Effector memory CD8-positive, alpha-beta T cell (primary cell): ENCODE measurements at regions not wholly inside any gene's neighbourhood (a gene's known extent, or its start where the extent isn't known, plus 50 kb on each side); places are given as distances from the start of the nearest gene placed in this dataset.

ENCODE experiments used
- ATAC-seq: fragments of 150-1000 bp; cut with Tn5 transposase; replicated peaks from 2 replicates; pipeline ENCODE4 v1.10.0; 2021; ENCODE audit warnings: mild to moderate bottlenecking, moderate library complexity
- DNase-seq, 3 experiments: peaks; one replicate each; pipeline ENCODE4 v3.0.0; 2021
- H3K27ac Mint-ChIP-seq, 2 donors: one replicate each; pipeline ENCODE4 v1.8.0; 2022; ENCODE audit warnings: mild to moderate bottlenecking in 2 of 2, mixed read lengths in 2 of 2, moderate library complexity in 2 of 2
- H3K27me3 Mint-ChIP-seq, 2 donors: one replicate each; pipeline ENCODE4 v1.8.0; 2022; ENCODE audit warnings: mixed read lengths in 2 of 2
- H3K36me3 Mint-ChIP-seq: one replicate; pipeline ENCODE4 v1.8.0; 2022; ENCODE audit warnings: mild to moderate bottlenecking, moderate library complexity, mixed read lengths; ENCODE audit not compliant: insufficient read depth
- H3K4me1 Mint-ChIP-seq, 2 donors: one replicate each; pipeline ENCODE4 v1.8.0; 2022; ENCODE audit warnings: low read depth in 2 of 2, mixed read lengths in 2 of 2
- H3K4me3 Mint-ChIP-seq, 2 donors: one replicate each; pipeline ENCODE4 v1.8.0; 2022; ENCODE audit warnings: mild to moderate bottlenecking in 2 of 2, mixed read lengths in 2 of 2, moderate library complexity in 2 of 2
- H3K9me3 Mint-ChIP-seq, 2 donors: one replicate each; pipeline ENCODE4 v1.8.0; 2022; ENCODE audit warnings: mixed read lengths in 2 of 2

DNA sequence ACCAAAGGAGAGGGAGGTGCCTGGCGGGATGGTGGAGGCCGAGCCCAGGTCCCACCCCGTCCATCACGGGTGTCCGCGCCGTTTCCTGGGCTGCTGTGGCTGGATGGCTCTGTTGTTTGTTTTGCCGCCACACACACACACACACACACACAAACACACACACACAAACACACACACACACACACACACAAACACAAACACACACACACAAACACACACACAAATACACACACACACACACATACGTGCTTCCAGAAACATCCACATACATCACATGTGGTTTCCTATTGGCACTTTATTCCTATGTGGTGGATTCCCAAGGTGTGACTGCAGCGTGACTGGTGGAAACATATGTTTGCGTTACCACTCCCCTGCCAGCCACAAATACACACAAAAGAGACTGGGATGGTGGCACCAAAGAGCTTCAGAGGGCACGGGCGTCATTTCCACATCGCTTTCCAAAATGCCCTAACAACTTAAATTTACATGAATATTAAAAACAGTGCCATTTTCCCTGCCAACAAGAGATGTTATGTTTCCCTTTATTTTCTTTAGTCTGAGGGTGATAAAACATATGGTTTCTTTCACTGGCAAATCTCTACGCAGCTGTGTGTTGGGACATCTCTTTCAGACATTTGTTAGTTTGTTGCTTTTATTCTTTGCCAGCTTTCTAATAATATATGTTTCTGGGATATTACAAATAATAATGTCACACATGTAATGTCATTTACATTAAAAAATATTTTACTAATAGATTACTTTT, 356.8 kb downstream of the BRD1 start:
- ATAC-seq (no peak), DNase-seq (no peak)
- H3K4me1 Mint-ChIP-seq: peaks cover 0 to 2% of the 10 kb centered on the region in 2 donors
- H3K36me3 Mint-ChIP-seq: peaks cover 2% of the 10 kb centered on the region
- no peak overlapping the region for H3K27ac Mint-ChIP-seq
- no peaks in the 10 kb centered on the region for H3K9me3 Mint-ChIP-seq
- peaks cover 8 to 30% of the 10 kb centered on the region in 2 donors for H3K27me3 Mint-ChIP-seq
- H3K4me3 Mint-ChIP-seq: no peak overlapping the region

DNA sequence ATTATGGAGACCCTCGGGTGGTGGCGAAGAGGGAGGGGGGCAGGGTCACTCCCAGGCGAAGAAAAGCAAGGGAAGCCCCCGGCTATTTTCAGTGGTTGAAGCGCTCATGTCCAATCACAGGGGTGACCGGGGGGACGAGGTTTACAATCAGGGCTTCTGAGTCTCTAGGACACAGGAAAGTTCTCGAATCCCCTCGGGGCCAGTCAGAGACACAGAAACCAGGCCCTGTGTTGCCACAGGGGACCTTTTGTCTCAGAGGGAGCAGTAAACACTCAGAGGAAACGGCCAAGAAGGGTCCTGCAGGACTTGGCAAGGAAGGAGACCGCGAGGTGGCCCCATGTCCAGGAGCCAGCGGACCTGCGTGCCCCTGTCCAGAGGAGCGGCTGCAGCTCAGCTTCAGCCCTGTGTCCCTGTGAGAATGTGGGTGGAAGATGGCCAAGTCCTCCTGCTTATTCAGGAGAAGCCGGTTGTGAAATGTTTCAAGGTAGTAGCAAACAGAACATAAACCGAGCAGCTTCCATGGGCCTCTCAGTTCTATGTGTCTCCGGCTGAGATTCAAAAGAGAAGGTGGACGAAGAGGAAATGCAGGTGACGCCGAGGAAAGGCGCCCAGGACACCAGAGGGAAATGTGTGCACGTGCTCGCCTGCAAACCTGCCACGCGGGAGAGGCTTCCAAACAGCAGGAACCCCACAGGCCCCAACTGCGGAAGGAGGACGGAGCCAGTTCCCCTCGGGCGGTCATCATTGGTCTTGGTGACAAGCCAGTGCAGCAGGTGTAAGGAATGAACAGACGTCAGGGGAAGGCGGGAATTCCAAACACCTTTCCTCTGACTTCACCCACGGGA, 357.6 kb downstream of the BRD1 start:
- Mint-ChIP-seq H3K36me3 (peaks cover 2% of the 10 kb centered on the region), H3K27me3 (peaks cover 12 to 26% of the 10 kb centered on the region in 2 donors), H3K4me1 (peaks cover 0 to 2% of the 10 kb centered on the region in 2 donors), H3K9me3 (no peaks in the 10 kb centered on the region), H3K27ac (no peak overlapping the region), H3K4me3 (no peak overlapping the region)
- no peak for ATAC-seq
- no peak for DNase-seq

DNA sequence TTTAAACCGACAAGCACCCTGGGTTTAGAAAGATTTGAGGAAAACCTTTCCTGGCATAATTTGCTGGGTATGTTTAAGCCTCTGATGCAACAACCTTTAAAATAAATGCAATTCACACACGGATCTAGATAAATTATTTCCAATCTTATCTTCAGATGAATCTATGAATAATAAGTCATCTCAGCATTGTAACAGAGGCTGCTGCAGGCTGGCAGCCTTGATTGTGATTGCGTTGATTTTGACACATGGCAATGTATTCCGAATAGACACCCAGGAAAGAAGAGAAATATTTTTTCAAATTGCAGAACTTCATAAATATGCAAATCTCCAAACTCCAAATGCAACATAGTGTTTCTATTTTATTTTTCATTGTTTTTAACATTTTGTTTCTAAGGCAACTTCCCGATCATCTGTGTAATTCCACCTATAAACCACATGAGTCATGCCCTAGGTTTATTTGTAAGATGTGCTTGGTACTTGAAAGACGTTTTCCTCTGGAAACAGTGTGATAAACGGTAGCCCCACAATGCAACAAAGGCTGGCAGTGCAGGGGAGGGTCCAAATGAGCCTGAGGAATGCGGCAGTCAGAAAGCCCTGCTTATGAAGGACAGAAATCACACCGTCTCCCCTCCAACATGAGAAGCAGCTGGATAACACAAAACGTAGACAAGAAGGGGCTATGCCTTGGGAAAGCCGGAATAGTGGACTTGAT, 359.0 kb downstream of the BRD1 start:
- H3K27me3 Mint-ChIP-seq: peaks cover 6 to 13% of the 10 kb centered on the region in 2 donors
- ATAC-seq: no peak
- no peak overlapping the region for H3K4me3 Mint-ChIP-seq
- H3K4me1 Mint-ChIP-seq: no peaks in the 10 kb centered on the region
- H3K36me3 Mint-ChIP-seq: peaks cover 2% of the 10 kb centered on the region
- H3K9me3 Mint-ChIP-seq: no peaks in the 10 kb centered on the region
- no peak for DNase-seq
- H3K27ac Mint-ChIP-seq: no peak overlapping the region

DNA sequence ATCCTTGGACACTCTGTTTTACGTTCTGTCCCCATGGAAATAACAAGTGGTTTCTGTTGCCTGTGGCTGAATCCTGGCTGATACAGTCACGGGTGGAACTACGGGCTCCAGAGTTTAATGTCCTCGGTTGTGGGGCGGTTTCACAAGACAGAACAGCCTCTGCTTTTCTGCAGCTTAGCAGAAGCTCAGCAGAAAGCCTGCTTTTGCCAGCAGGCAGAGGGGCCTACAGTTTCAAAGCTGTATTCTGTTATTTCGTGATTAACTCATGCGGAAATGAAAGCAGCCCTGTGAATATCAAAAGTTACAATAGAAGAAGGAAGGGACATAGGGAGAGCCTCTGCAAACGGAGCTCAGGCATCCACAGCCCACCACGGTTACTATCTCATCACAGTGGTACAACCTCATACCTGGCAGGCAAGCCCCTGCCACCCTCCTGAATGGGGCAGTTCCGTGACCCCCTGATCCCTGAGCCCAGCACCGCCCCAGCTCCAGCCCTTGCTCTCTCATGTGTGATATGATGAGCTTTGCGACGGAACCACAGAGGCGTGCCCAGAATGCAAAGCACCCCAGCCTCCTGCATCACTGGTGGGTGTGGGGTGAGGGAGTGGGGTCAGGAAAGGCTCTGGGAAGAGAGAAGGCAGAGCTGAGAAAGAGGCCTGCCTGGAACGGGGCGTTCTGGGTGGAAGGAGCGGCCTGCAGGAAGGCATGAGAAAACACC, 360.6 kb downstream of the BRD1 start:
- no peak overlapping the region for H3K4me3 Mint-ChIP-seq
- no peak for DNase-seq
- H3K27ac Mint-ChIP-seq: no peak overlapping the region
- no peaks in the 10 kb centered on the region for H3K9me3 Mint-ChIP-seq
- H3K27me3 Mint-ChIP-seq: peaks cover 6 to 9% of the 10 kb centered on the region in 2 donors
- H3K36me3 Mint-ChIP-seq: peaks cover 2% of the 10 kb centered on the region
- H3K4me1 Mint-ChIP-seq: no peaks in the 10 kb centered on the region
- ATAC-seq: no peak

DNA sequence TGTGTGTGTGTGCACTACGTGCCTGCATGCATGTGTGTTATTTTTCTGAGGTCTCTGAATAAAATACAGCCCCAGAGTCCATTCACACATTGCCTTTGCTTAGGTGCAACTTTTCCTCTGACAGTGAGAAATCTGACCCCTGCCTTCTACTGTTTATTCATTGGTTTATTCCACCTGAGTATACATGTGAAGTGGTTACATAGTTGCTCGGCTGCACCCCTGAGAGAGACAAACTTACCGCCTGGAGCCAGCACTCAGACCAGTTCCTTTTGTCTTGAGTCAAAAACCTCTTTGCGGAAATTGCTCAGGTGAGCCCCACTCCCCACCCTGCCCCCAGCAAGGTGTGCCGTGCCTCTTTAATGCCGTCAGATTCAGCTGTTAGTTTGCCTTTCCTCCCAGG, 363.6 kb downstream of the BRD1 start:
- DNase-seq: no peak
- Mint-ChIP-seq H3K4me3 (no peak overlapping the region), H3K9me3 (no peaks in the 10 kb centered on the region), H3K27me3 (peaks cover 6 to 9% of the 10 kb centered on the region in 2 donors), H3K4me1 (no peaks in the 10 kb centered on the region), H3K36me3 (no peaks in the 10 kb centered on the region), H3K27ac (no peak overlapping the region)
- no peak for ATAC-seq

DNA sequence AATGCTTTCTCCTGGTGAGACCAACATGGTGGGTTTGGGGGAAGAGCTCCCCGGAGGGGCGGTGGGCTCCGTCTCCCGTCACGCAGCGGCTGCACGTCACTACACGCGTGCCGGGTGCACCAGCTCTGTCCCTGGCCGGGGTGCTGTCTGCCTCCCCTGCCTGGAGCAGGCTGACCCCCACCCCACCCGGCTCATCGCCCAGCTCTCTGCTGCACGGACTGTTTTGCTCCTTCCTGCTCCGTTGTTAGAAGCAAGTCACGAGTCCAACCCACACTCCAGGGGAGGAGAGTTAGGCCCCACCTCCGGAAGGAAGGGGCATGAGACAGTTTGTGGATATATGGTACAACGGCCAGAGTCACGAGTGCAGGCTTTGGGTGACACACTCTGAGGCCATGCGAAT, 364.9 kb downstream of the BRD1 start:
- Mint-ChIP-seq H3K9me3 (no peaks in the 10 kb centered on the region), H3K27me3 (peaks cover 8 to 16% of the 10 kb centered on the region in 2 donors), H3K27ac (no peak overlapping the region), H3K4me1 (no peaks in the 10 kb centered on the region), H3K4me3 (no peak overlapping the region), H3K36me3 (no peaks in the 10 kb centered on the region)
- DNase-seq (no peak), ATAC-seq (no peak)

DNA sequence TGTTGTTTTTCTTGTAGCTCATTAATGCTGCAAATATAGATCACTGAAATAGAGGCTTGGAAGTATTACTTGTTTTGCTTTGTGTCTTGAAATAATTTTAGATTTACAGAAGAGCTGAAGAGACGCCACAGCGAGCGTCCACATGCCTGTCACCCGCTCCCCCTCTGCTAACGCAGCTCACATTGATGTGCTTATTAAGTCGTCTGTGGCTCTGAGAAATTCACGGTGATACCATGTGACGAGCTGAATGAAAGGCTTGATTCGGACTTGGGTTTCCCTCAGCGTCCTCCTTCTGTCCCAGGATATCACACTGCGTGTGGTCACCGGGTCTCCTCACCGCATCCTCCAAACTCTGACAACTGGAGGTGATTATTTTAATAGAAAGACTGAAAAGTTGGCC, 365.4 kb downstream of the BRD1 start:
- Mint-ChIP-seq H3K9me3 (no peaks in the 10 kb centered on the region), H3K4me3 (no peak overlapping the region), H3K27me3 (peaks cover 8 to 16% of the 10 kb centered on the region in 2 donors), H3K4me1 (no peaks in the 10 kb centered on the region), H3K27ac (no peak overlapping the region), H3K36me3 (no peaks in the 10 kb centered on the region)
- ATAC-seq: no peak
- DNase-seq: no peak

DNA sequence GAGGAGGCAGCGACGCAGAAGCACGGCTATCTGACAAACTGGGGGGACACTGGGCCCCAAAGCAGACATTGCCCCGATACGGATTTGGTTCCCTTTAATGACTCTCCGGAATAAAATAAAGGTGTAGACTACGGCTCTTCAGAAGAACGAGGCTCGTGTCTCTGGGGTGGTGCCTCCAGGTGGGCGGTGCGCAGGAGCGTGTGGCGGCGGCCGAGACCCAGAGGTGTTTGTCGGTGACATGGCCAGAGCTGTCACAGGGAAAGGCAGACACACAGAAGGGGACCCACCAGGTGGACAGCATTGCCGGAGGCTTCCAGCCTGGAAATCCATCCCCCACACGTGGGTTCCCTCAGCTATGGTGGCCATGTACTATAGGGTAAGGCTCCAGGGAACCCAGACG, 366.0 kb downstream of the BRD1 start:
- no peaks in the 10 kb centered on the region for H3K4me1 Mint-ChIP-seq
- H3K9me3 Mint-ChIP-seq: no peaks in the 10 kb centered on the region
- DNase-seq (no peak), ATAC-seq (no peak)
- H3K4me3 Mint-ChIP-seq: no peak overlapping the region
- peaks cover 8 to 16% of the 10 kb centered on the region in 2 donors for H3K27me3 Mint-ChIP-seq
- H3K27ac Mint-ChIP-seq: no peak overlapping the region
- no peaks in the 10 kb centered on the region for H3K36me3 Mint-ChIP-seq

DNA sequence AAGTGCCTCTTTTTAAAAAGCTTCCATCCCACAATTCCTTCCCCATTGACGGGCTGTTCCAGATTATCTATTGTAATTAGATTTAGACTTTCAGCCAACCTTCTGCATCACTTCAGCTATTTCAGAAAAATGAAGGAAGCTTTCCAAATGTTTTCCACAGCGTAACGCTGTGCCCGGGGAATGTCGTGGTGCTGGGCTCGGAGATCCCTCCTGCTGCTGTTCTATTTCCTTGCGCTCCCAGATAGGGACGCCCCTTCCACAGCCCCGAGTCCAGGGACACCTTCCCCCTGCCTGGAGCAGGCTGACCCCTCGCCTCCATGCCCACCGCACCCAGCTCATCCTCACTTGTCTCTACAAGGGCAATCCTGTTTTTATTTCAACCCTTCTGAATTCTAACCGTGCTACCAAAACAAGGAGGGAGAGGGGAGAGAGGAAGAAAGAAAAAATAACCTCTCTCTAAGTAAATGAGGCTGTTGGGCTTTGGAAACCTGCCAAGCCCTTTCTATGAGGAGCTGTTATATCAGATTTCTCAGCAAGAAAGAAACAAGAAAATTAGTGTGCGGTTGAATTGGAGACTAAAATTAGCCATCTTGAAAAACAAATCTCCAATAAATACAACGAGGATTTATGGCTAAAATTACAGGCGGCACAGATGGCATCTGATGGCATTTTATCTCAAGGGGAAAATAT, 366.9 kb downstream of the BRD1 start:
- Mint-ChIP-seq H3K27me3 (peaks cover 8 to 16% of the 10 kb centered on the region in 2 donors), H3K9me3 (no peaks in the 10 kb centered on the region), H3K27ac (no peak overlapping the region), H3K36me3 (no peaks in the 10 kb centered on the region), H3K4me1 (no peaks in the 10 kb centered on the region), H3K4me3 (no peak overlapping the region)
- ATAC-seq (no peak), DNase-seq (no peak)

DNA sequence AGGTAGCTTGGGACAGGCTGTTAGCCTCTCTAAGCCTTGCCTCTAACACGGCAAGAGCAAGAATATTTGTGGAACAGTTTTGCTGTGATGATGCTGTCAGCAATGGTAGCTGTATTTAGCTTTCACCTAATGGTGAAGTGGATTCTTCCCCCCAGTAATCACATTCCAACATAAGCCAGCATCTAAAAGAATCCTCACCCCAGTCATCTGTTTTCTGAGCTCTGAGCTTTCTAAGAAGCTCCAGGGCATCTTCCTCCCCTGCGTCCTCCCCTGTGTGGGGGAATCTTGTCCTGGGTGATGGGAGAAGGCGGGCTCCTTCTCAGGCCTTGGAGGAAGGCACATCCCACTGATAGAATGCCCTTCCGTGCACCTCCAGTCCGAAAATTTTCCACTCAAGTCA, 367.6 kb downstream of the BRD1 start:
- no peak overlapping the region for H3K27ac Mint-ChIP-seq
- H3K4me3 Mint-ChIP-seq: no peak overlapping the region
- peaks cover 8 to 12% of the 10 kb centered on the region in 2 donors for H3K27me3 Mint-ChIP-seq
- no peaks in the 10 kb centered on the region for H3K9me3 Mint-ChIP-seq
- H3K4me1 Mint-ChIP-seq: no peaks in the 10 kb centered on the region
- ATAC-seq: no peak
- no peak for DNase-seq
- H3K36me3 Mint-ChIP-seq: no peaks in the 10 kb centered on the region

DNA sequence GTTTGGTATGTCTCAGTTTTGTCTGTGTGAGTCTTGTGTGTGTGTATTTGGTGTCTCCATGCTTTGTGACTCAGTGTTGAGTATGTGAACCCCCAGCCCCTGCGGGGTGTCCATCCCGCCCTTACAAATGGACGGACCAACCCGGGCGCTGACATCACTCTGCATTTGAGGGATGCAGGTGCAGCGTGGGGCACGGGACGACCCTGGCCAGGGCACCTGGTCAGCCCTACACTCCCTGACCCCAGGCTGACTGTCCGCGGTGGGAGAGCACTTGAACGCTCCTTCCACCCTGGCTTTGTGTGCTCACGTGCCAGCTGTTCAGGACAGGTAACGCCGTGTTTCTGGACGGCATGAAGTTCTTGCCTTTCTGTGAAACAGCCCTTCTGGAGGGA, 369.0 kb downstream of the BRD1 start:
- H3K27me3 Mint-ChIP-seq: peaks cover 8 to 10% of the 10 kb centered on the region in 2 donors
- no peak overlapping the region for H3K4me3 Mint-ChIP-seq
- H3K27ac Mint-ChIP-seq: no peak overlapping the region
- H3K4me1 Mint-ChIP-seq: no peaks in the 10 kb centered on the region
- ATAC-seq (no peak), DNase-seq (no peak)
- no peaks in the 10 kb centered on the region for H3K9me3 Mint-ChIP-seq
- no peaks in the 10 kb centered on the region for H3K36me3 Mint-ChIP-seq

DNA sequence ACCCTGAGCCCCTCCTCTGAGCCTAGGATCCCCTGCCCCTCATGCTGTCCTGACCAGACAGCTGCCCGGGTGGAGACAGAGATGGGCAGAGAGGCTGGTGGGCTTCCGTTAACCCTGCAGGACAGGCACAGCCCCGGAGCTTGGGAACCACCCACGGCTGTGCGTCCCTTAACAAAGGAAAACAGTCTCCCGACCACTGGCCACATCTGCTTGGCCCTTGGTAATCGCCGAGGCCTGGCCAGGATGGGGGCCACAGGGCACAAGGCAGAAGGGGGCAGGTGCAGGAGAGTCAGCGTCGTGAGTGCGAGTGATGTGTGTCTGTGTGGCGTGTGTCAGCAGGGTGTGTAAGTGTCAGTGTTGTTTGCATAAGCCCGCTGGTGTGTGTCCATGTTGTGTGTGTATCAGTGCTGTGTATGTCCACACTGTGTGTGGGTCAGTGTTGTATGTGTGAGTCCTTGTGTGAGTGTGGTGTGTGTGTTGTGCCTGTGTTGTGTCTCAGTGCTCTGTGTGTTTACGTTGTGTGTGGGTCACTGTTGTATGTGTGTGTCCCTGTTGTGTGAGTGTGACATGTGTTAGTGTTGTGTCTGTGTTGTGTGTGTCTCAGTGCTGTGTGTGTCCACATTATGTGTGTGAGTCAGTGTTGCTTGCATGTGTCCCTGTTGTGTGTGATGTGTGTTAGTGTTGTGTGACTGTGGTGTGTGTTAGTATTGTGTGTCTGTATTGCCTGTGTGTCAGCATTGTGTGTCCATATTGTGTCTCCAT, 369.5 kb downstream of the BRD1 start:
- H3K4me3 Mint-ChIP-seq: no peak overlapping the region
- H3K27ac Mint-ChIP-seq: no peak overlapping the region
- H3K36me3 Mint-ChIP-seq: no peaks in the 10 kb centered on the region
- H3K27me3 Mint-ChIP-seq: peaks cover 8 to 10% of the 10 kb centered on the region in 2 donors
- ATAC-seq: no peak
- no peaks in the 10 kb centered on the region for H3K4me1 Mint-ChIP-seq
- no peak for DNase-seq
- H3K9me3 Mint-ChIP-seq: no peaks in the 10 kb centered on the region
